ENCODE measurements at regions not wholly inside any gene's neighbourhood (a gene's known extent, or its start where the extent isn't known, plus 50 kb on each side); places are given as distances from the start of the nearest gene placed in this dataset. TPM values are rescaled to one million over a fixed set of nuclear protein-coding genes. Genes with fewer than 3 reads are reported as not detected.

DNA sequence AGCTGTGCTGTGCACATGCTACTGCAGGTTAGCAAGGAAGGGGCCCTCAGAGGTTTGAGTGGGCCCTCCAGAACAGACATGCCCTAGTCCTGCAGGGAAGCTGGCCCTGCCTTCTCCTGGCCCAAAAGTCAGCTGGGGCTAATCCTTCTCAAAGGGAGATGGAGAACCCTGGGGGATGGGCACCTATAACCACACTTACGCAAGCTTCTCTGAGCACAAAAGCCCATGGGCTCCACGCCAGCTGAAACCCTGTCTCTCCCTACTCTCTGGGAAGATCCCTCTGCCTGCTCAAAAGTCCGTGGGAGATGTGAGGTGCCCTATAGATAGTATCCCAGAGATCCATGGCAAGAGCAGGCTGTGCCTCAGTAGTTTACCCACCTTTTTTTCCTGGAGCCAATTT lies 58.9 kb upstream of the DKK2 start:
- ChIA-PET POLR2A (no interaction called here), CTCF (no interaction called here)
- no peak for ATAC-seq (ENCODE audit: low read depth)
- Histone ChIP-seq H3K9me3 (ENCODE audit: control extremely low read depth in 1 of 3, control insufficient read depth in 2 of 3, insufficient read depth in 1 of 3, low read length in 2 of 3) (no peaks in the 10 kb centered on the region), H3K4me2 (replicated peaks; ENCODE audit: low read depth, low read length, poor library complexity, severe bottlenecking) (no peak overlapping the region), H3K79me2 (ENCODE audit: control insufficient read depth, insufficient read depth, low read length) (no peaks in the 10 kb centered on the region), H3K4me1 (ENCODE audit: control insufficient read depth in 2 of 2, insufficient read depth in 2 of 2, low read length in 2 of 2) (no peaks in the 10 kb centered on the region), H3K27me3 (replicated peaks in 1 of 4; ENCODE audit: control extremely low read depth in 1 of 4, control insufficient read depth in 3 of 4, insufficient read depth in 4 of 4, low read length in 3 of 4) (no peaks in the 10 kb centered on the region), H3K27ac (ENCODE audit: low read length in 2 of 2) (no peak overlapping the region), H3K36me3 (replicated peaks in 1 of 2; ENCODE audit: control extremely low read depth in 1 of 2, control insufficient read depth in 1 of 2, extremely low read depth in 1 of 2, insufficient read depth in 2 of 2, low read length in 1 of 2) (no peaks in the 10 kb centered on the region), H2AFZ (ENCODE audit: insufficient read depth, low read depth, low read length, poor library complexity, severe bottlenecking) (no peak overlapping the region), H3K4me3 (ENCODE audit: control extremely low read depth in 1 of 5, extremely low read depth in 1 of 5, insufficient read depth in 1 of 5, low read depth in 2 of 5, low read length in 4 of 5) (no peak overlapping the region), H4K20me1 (ENCODE audit: control insufficient read depth, insufficient read depth, low read length, poor library complexity, severe bottlenecking) (no peaks in the 10 kb centered on the region), H3K9ac (ENCODE audit: low read length) (no peak overlapping the region)
- Mint-ChIP-seq H3K4me1 (no peaks in the 10 kb centered on the region), H3K9me3 (ENCODE audit: insufficient read depth) (peaks cover 2% of the 10 kb centered on the region), H3K27me3 (no peaks in the 10 kb centered on the region), H3K27ac (no peak overlapping the region), H3K4me3 (no peak overlapping the region)
- DNase-seq = no peak
- 80% methylated on average over 2 of the region's 3 CpGs for WGBS (ENCODE audit: insufficient coverage)
- TF ChIP-seq, protein P1, sequence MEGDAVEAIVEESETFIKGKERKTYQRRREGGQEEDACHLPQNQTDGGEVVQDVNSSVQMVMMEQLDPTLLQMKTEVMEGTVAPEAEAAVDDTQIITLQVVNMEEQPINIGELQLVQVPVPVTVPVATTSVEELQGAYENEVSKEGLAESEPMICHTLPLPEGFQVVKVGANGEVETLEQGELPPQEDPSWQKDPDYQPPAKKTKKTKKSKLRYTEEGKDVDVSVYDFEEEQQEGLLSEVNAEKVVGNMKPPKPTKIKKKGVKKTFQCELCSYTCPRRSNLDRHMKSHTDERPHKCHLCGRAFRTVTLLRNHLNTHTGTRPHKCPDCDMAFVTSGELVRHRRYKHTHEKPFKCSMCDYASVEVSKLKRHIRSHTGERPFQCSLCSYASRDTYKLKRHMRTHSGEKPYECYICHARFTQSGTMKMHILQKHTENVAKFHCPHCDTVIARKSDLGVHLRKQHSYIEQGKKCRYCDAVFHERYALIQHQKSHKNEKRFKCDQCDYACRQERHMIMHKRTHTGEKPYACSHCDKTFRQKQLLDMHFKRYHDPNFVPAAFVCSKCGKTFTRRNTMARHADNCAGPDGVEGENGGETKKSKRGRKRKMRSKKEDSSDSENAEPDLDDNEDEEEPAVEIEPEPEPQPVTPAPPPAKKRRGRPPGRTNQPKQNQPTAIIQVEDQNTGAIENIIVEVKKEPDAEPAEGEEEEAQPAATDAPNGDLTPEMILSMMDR (IDR thresholded peaks at IDR 0.05) = no peak
- TF ChIP-seq EZH2 (IDR thresholded peaks at IDR 0.05; ENCODE audit: borderline replicate concordance, insufficient read depth, low read depth, low read length, poor library complexity, severe bottlenecking) = no peak
- intact Hi-C loops (cut with micrococcal nuclease) = no loop called here

DNA sequence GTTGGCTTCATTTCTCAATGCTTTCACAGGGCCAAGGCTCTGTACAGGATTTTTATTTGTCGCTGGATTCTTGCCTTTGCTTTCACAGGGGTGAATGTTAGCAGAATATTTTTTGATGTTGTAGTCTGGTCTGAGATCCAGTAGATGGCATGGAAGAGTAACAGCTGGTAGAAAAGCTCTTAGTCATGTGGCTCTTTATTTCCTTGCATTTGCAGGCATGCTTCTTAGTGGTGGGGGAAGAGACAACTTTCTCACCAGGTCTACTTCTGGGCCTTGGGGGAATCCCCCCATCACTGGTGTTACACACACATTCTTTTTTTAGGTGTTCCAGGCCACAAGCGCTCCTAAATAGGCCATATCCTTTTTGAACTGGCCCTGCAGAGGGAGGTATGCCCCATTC lies 58.2 kb upstream of the DKK2 start:
- H3K27me3 ChIP-seq (replicated peaks in 1 of 4; ENCODE audit: control extremely low read depth in 1 of 4, control insufficient read depth in 3 of 4, insufficient read depth in 4 of 4, low read length in 3 of 4) = no peaks in the 10 kb centered on the region
- 85% methylated on average over 2 of the region's 2 CpGs for WGBS (ENCODE audit: insufficient coverage)
- no peaks in the 10 kb centered on the region for H3K79me2 ChIP-seq (ENCODE audit: control insufficient read depth, insufficient read depth, low read length)
- no peak overlapping the region for H3K4me3 ChIP-seq (ENCODE audit: control extremely low read depth in 1 of 5, extremely low read depth in 1 of 5, insufficient read depth in 1 of 5, low read depth in 2 of 5, low read length in 4 of 5)
- H3K9me3 ChIP-seq (ENCODE audit: control extremely low read depth in 1 of 3, control insufficient read depth in 2 of 3, insufficient read depth in 1 of 3, low read length in 2 of 3) = no peaks in the 10 kb centered on the region
- intact Hi-C loops (cut with micrococcal nuclease) = no loop called here
- H3K4me1 Mint-ChIP-seq = no peaks in the 10 kb centered on the region
- ChIA-PET CTCF (no interaction called here), POLR2A (no interaction called here)
- H3K27ac Mint-ChIP-seq = no peak overlapping the region
- H3K4me2 ChIP-seq (replicated peaks; ENCODE audit: low read depth, low read length, poor library complexity, severe bottlenecking) = no peak overlapping the region
- H3K9ac ChIP-seq (ENCODE audit: low read length) = no peak overlapping the region
- no peak for DNase-seq
- H3K27me3 Mint-ChIP-seq = no peaks in the 10 kb centered on the region
- no peak for ATAC-seq (ENCODE audit: low read depth)
- H3K4me3 Mint-ChIP-seq = no peak overlapping the region
- peaks cover 2% of the 10 kb centered on the region for H3K9me3 Mint-ChIP-seq (ENCODE audit: insufficient read depth)
- no peaks in the 10 kb centered on the region for H3K36me3 ChIP-seq (replicated peaks in 1 of 2; ENCODE audit: control extremely low read depth in 1 of 2, control insufficient read depth in 1 of 2, extremely low read depth in 1 of 2, insufficient read depth in 2 of 2, low read length in 1 of 2)
- H3K27ac ChIP-seq (ENCODE audit: low read length in 2 of 2) = no peak overlapping the region
- TF ChIP-seq, protein P1 (IDR thresholded peaks at IDR 0.05) = no peak
- TF ChIP-seq EZH2 (IDR thresholded peaks at IDR 0.05; ENCODE audit: borderline replicate concordance, insufficient read depth, low read depth, low read length, poor library complexity, severe bottlenecking) = no peak
- H4K20me1 ChIP-seq (ENCODE audit: control insufficient read depth, insufficient read depth, low read length, poor library complexity, severe bottlenecking) = no peaks in the 10 kb centered on the region
- no peaks in the 10 kb centered on the region for H3K4me1 ChIP-seq (ENCODE audit: control insufficient read depth in 2 of 2, insufficient read depth in 2 of 2, low read length in 2 of 2)
- no peak overlapping the region for H2AFZ ChIP-seq (ENCODE audit: insufficient read depth, low read depth, low read length, poor library complexity, severe bottlenecking)

Small RNA genes lying in the stretch of these regions (small RNA-seq; reads per million reads assigned to genes)
- not detected for gene RNU6-551P (ENCODE audit: insufficient read length, low read depth, low replicate concordance)

All from B cell (primary cell).